ENCODE measurements at regions not wholly inside any gene's neighbourhood (a gene's known extent, or its start where the extent isn't known, plus 50 kb on each side); places are given as distances from the start of the nearest gene placed in this dataset.

GRCh38 chr2:19474128-19474527 lies 115.7 kb upstream of the OSR1 start:
- no peak for TF ChIP-seq POLR2A (IDR thresholded peaks at IDR 0.05)
- TF ChIP-seq, protein P1, sequence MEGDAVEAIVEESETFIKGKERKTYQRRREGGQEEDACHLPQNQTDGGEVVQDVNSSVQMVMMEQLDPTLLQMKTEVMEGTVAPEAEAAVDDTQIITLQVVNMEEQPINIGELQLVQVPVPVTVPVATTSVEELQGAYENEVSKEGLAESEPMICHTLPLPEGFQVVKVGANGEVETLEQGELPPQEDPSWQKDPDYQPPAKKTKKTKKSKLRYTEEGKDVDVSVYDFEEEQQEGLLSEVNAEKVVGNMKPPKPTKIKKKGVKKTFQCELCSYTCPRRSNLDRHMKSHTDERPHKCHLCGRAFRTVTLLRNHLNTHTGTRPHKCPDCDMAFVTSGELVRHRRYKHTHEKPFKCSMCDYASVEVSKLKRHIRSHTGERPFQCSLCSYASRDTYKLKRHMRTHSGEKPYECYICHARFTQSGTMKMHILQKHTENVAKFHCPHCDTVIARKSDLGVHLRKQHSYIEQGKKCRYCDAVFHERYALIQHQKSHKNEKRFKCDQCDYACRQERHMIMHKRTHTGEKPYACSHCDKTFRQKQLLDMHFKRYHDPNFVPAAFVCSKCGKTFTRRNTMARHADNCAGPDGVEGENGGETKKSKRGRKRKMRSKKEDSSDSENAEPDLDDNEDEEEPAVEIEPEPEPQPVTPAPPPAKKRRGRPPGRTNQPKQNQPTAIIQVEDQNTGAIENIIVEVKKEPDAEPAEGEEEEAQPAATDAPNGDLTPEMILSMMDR (IDR thresholded peaks at IDR 0.05), result no peak

All from upper lobe of left lung (tissue), 4 donors.